Ascending aorta (tissue), 2 donors: ENCODE measurements at regions not wholly inside any gene's neighbourhood (a gene's known extent, or its start where the extent isn't known, plus 50 kb on each side); places are given as distances from the start of the nearest gene placed in this dataset.
A peak's percentile ranks its signal among the peaks of the same experiment; 100 is the strongest.

Source experiments
- DNase-seq, 2 donors: peaks; one replicate each; pipeline ENCODE4 v3.0.0-alpha.2; 2019; ENCODE audit warnings: low spot score in 2 of 2
- H3K27ac ChIP-seq, 2 donors: fragments of 200-600 bp; sonication (generic); one replicate each; pipeline ENCODE4 v1.5.1; 2016 to 2017; ENCODE audit warnings: mild to moderate bottlenecking in 1 of 2
- H3K27me3 ChIP-seq: fragments of 200-600 bp; sonication (generic); one replicate; pipeline ENCODE4 v1.5.1; 2017
- H3K36me3 ChIP-seq, 2 donors: fragments of 200-600 bp; sonication (generic); one replicate each; pipeline ENCODE4 v1.5.1; 2016
- H3K4me1 ChIP-seq, 2 donors: fragments of 200-600 bp; sonication (generic); one replicate each; pipeline ENCODE4 v1.5.1; 2016 to 2017; ENCODE audit warnings: mild to moderate bottlenecking in 1 of 2
- H3K4me3 ChIP-seq, 2 donors: fragments of 200-600 bp; sonication (generic); one replicate each; pipeline ENCODE4 v1.5.1; 2016 to 2017; ENCODE audit warnings: mild to moderate bottlenecking in 1 of 2
- H3K9me3 ChIP-seq, 2 donors: fragments of 200-600 bp; sonication (generic); one replicate each; pipeline ENCODE4 v1.5.1; 2016
- CTCF ChIP-seq, 3 experiments: fragments of 200-600 bp in 2 of 3; fragments of 450-650 bp in 1 of 3; sonication (generic) in 2 of 3; IDR thresholded peaks; one replicate each; pipeline ENCODE4 v1.5.1; 2016 to 2019; ENCODE audit warnings: antibody characterized with exemption in 3 of 3, mild to moderate bottlenecking in 1 of 3, moderate library complexity in 1 of 3
- intact Hi-C: fragments of 100-400 bp; cut with DNase I; formaldehyde crosslinking; loops from one replicate; pipeline ENCODE4 v1.15.1; 2023

- Histone ChIP-seq H3K27me3 (no peaks in the 10 kb centered on the region), H3K4me3 (no peak overlapping the region), H3K9me3 (no peaks in the 10 kb centered on the region), H3K4me1 (peaks cover 15 to 24% of the 10 kb centered on the region in 2 donors), H3K27ac (no peak overlapping the region), H3K36me3 (no peaks in the 10 kb centered on the region)
- peak in 1 of 2 donors; percentile 41 for DNase-seq
- intact Hi-C loops, result no loop called here
- no peak for TF ChIP-seq CTCF (IDR thresholded peaks at IDR 0.05)
Observed at GRCh38 chr11:69923196-69923595, 104.0 kb upstream of the FGF3 start.

- intact Hi-C loops, result no loop called here
- H3K36me3 ChIP-seq, result no peaks in the 10 kb centered on the region
- H3K4me3 ChIP-seq, result no peak overlapping the region
- no peaks in the 10 kb centered on the region for H3K9me3 ChIP-seq
- no peak for TF ChIP-seq CTCF (IDR thresholded peaks at IDR 0.05)
- H3K27ac ChIP-seq, result no peak overlapping the region
- peaks cover 10 to 19% of the 10 kb centered on the region in 2 donors for H3K4me1 ChIP-seq
- DNase-seq, result peak in 1 of 2 donors; percentile 60
- H3K27me3 ChIP-seq, result no peaks in the 10 kb centered on the region
Observed at GRCh38 chr11:69923641-69924307, 104.6 kb upstream of the FGF3 start.

GRCh38 chr11:69924308-69925161 is 105.3 kb upstream of the FGF3 start:
- Histone ChIP-seq H3K4me1 (peaks cover 5 to 13% of the 10 kb centered on the region in 2 donors), H3K9me3 (no peaks in the 10 kb centered on the region), H3K27ac (no peak overlapping the region), H3K27me3 (no peaks in the 10 kb centered on the region), H3K4me3 (no peak overlapping the region), H3K36me3 (no peaks in the 10 kb centered on the region)
- TF ChIP-seq CTCF (IDR thresholded peaks at IDR 0.05), result no peak
- intact Hi-C loops, result no loop called here
- peak in 1 of 2 donors; percentile 57 for DNase-seq

GRCh38 chr11:69925366-69926196 is 106.4 kb upstream of the FGF3 start:
- H3K27ac ChIP-seq, result peak overlapping the region; percentile 52 to 56
- DNase-seq, result peak in 1 of 2 donors; percentile 61
- intact Hi-C loops, result no loop called here

More at GRCh38 chr11:69925366-69926196, 106.4 kb upstream of the FGF3 start:
- Histone ChIP-seq H3K9me3 (no peaks in the 10 kb centered on the region), H3K36me3 (no peaks in the 10 kb centered on the region), H3K27me3 (no peaks in the 10 kb centered on the region), H3K4me3 (no peak overlapping the region), H3K4me1 (peaks cover 5 to 13% of the 10 kb centered on the region in 2 donors)
- TF ChIP-seq CTCF (IDR thresholded peaks at IDR 0.05), result no peak
